ENCODE measurements at regions not wholly inside any gene's neighbourhood (a gene's known extent, or its start where the extent isn't known, plus 50 kb on each side); places are given as distances from the start of the nearest gene placed in this dataset.

DNA sequence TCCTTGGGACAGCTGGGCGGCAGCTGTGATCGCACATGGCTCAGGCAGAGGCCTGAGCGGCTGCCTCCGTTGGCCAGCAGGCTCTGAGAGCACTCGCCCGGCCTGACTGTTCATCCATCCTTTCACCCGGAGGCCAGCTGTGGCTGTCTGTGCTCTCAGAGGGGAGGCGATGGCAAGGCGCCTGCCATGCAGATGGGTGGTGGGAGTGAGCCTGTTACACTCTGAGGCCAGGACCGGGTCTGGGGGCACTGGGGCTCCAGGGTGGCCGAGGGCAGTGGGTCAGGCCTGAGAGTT lies 292.3 kb downstream of the TMEM121 start:
- DNase-seq = no peak

DNA sequence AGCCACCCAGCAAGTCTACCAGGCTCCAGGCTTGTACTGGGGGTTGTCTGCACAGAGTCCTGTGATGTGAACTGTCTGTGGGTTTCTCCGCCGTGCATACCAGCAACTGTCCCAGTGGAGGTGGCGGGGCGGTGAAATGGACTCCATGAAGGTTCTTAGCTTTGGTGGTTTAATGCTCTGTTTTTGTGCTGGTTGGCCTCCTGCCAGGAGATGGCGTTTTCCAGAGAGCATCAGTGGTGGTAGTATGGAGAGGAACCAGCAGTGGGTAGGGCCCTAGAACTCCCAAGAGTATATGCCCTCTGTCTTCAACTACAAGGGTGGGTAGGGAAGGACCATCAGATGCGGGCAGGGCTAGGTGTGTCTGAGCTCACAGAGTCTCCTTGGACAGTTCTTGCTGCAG lies 303.8 kb downstream of the TMEM121 start:
- no peak for DNase-seq

DNA sequence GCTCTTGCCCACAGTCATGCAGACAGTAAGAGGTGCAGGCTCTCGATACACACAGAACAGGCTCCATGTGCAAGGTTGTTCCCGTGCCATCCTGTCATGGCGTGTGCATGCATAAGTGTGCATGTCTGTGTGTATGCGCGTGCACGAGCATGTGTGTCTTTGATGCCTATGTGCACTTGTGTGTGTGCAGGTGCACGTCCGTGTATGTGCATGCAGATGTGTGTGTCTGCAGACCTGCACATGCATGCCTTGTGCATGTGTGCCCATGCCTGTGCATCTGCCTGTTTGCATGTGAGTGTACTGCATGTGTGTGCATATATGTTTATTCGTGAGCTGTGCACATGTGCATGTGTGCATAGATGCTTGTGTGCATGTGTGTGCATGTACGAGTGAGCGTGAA lies 309.8 kb downstream of the TMEM121 start:
- DNase-seq = no peak

DNA sequence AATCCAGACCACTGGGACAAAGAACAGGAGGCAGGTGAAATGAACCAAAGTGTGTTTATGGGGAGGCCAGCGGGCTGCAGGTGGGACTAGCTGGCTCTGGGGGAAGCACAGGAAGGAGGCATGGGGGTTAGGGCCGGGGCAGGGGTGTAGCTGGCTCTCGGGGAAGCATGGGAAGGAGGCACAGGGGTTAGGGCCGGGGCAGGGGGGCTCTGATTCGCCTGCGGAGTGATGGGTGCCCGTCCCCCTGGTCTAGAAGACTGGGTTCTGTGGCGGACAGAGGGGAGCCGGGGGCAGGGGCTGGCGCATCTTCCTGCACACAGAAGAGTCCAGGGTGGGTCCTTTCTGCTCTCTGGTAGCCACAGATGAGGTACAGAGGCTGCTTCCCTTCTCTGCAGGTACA lies 310.3 kb downstream of the TMEM121 start:
- no peak for DNase-seq

DNA sequence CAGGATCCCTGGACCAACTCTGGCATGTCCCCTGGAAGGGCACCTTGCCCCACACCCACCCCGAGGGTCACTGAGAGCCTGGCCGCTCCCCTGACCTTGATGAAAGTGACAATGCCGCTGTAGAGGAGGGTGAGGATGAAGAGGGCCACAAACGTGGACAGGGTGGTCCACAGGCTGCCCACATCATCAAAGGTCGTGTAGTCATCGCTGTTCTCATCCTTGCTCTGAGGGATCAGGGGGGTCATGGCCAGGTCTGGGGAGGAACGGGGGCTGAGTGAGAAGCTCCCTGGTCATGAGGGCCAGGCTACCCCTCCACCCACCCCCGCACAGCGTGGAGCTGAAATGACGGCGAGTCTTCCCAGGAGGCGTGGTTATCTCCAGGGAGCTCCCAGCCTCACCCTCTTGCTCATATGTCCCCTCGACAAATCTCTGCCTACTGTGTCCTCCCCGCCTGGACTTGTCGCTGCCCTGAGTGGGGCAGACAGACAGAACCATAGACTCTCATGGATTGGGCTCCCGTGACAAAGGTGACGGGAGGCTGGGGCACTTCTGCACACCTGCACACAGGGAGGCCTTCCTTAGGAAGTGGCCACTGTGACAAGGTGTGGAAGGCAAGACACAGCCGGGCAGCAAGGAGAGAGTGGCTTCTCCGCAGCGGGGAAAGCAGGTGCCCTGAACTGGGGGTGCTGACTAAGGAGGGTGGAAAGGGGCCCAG lies 311.1 kb downstream of the TMEM121 start:
- no peak for DNase-seq

DNA sequence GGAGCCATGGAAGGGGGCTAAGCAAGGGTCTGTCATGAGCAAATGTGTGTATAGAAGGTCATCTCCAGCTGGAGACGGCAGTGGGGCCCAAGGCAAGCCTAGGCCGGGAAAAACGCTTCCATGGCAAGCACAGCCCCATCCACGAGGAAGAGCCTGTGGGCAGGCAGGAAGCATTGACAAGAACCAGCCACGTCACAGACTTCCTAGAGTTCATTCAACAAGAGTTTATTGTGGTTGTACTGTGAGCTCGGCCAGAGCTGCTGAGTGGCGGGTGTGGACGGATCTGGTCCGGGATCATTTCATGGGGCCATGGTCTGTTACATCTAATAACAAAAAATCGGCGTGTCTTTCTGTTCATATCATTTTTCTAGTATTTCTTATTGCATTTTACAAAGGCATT lies 311.7 kb downstream of the TMEM121 start:
- DNase-seq = no peak

DNA sequence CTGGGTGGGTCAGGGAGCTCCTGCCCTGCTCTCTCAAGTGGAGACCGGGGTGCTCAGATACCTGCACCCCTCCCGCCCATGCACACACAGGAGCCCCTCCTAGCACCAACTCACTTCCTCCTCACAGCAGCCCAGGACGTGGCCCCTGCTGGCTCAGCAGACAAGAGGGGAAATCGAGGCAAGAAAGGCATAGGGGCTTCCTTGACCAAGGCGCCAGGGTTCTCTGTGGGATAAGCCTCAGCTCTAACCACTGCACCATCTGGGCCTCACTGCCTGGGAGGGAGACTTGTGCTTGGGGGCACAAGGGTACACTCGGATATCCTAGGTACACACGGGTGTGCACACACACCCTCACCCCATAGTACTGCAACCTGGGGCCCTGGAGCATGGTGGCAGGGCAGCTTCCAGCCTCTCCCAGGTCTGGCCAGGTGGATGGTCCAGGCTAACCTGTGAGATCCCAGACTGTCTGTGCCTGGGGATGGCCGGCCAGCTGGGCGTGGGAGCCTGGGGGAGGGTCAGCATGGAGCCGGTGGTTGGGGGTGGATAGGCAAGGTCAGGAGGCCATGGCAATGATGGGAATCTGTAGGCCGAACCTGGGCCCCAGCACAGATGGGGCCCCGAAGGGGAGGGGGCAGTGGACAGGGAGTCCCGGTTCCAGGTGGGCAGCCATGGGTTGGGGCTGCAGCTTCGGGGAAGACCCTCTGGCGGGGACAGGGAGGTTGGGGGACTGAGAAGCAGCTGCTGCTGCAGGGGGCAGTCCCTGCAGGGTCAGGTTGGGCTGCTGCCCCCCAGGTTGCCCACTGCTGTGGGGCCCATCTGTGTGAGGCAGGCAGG lies 312.4 kb downstream of the TMEM121 start:
- DNase-seq = no peak

DNA sequence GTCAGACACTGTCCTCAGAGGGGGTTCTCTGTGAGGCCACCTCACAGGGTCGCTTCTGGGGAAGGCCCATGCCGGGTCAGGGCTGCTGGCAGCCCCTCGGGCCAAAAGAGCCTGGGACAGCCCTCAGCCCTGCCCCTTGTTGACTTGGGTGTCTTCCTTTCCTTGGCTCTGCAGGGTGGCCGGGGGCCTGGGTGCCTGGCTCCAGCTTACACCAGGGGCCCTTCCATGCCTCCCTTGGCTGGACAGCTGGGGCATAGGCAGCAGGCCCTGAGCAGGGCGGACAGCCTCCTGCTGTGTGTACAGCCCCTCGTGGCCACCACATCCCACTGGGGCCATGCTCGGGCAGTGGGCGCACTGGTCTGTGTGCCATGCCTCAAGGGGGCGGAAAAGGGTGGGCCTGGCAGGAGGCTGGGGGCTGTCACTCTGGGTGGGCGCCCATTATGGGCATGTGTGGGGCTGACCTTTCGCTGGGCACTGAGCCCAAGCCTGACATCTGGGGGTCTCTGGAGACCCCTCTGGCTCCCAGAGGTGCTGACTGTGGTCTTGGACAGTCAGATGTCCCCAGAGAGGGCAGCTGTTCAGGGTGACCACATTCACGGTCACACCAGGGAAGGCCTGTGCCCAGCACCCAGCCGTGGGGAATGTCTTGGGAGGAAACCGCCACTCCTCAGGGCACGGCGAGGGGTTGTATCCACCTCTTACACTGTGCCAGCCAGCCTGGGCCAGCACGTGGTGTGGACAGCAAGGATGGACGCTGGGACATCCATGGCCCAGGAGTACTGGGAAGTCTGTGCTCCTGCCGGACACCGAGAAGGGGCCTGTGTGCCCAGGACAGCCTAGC lies 313.3 kb downstream of the TMEM121 start:
- no peak for DNase-seq

DNA sequence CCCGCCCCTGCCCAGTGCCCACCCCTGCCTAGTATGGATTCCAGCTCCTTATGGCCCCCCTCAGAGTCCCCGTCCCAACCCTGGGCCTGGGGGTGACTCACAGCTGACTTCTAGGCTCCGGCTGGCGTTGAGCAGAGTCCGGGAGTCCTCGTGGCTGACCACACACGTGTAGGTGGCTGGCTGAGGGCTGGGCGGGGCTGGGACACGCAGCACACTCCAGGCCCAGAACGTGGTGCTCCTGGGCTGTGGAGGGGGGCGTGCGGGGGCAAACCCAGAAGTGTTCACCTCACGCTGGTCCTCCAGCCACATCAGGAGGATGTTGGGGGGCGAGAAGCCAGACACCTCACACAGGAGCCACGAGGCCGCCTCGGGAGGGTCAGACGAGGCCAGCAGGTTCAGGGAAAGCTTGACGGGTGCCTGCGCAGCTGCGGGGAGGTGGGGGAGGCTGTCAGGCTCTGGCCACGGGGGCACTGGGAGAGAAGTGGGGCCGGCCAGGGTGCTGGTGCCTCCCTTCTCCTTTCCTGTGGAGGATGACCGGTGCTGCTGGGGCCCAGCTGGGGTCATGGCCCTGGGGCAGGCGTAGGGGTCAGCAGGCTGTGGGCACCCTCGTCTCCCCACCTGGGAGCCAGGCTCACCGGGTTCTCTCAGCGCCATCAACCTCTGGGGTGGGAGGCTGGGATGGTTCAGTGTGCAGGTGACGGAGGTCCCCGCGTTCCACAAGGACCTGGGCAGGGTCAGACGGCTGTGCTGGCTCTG lies 314.1 kb downstream of the TMEM121 start:
- DNase-seq = no peak

DNA sequence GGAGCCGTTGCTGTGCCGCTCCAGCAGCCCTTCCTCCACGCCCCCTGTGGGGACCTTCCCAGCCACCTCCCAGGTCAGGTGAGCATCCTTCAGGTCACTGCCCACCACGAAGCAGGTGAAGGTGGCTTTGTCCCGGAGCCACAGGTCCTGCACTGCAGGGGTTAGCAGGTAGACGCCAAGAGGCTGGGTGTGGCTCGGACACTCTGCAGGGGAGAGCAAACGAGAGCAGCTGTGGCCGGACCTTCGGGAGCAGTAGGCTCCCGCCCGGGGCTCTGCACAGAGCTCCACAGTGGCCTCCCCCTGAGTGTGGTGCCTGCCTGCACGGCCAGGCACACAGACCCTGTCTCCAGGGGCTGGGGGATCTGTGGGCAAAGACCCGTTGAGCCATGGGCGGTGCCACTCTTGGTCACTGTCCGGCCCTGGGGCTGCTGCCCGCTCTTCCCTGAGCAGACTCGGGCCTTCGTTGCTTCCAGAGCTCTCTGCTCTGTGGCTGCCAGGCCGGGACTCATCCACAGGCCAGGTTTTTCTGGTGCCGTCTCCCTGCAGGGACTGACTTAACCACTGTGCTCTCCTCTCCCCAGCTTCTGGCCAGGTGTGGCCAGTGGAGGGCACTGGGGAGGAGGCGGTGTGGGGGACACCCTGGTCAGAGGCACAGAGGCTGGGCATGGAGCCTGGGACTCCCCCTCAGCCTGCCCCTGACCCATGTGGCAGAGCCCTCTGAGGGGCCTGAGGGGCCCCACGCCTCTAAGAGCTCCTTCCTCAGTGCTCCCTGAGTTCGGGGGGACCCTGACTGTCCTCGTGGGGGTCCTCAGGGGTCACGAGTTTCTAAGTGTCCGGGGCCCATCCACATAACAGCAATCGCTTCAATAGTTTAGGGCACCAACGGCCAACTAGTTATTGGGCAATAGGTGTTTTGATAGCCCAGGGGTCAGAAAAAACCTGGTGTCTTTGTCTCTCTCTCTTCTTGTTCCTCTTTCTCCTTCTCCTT lies 314.9 kb downstream of the TMEM121 start:
- DNase-seq = no peak

DNA sequence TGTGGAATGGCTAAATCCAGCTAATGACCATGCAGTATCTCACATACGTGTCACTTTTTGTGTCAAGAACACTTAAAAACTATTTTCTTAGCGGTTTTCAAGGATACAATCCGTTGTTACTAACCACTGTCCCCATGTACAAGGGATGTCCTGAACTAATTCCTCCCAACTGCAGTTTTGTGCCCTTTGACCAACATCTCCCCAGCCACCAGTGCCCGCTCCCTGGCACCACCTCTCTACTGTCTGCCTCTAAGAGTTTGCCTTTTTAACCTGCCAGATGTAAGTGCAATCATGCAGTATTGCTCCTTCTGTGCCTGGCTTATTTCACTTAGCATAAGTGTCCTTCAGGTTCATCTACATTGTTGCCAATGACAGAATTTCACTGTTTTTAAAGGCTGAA lies 315.7 kb downstream of the TMEM121 start:
- DNase-seq = no peak

DNA sequence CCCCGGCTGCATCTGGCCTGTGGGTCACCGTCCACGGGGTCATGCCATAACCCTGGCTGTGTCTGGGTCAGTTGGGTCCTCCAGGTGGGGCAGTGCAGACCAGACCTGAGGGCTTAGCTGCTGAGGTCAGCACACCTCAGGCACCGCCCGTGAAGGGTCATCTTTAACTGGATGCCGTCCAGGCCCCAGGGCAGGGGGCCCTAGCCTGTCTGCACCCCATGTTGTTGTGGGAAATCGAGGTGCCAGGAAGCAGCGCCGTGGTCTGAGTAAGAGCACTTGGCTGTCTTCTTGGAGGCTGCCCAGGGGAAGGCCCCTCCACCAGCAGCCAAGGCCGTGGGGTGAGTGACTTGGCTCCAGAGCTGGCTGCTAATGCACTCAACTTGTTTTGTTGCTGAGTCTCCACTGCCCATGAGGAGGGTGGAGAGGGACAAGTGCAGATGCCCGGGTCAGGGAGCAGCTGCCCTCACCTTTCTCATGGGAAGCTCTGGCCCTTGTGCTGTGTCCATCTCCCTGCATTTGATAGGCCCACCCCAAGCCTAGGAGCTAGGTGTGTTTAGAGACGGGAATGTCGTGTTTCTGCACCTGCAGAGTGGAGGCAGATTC lies 317.2 kb downstream of the TMEM121 start:
- no peak for DNase-seq

DNA sequence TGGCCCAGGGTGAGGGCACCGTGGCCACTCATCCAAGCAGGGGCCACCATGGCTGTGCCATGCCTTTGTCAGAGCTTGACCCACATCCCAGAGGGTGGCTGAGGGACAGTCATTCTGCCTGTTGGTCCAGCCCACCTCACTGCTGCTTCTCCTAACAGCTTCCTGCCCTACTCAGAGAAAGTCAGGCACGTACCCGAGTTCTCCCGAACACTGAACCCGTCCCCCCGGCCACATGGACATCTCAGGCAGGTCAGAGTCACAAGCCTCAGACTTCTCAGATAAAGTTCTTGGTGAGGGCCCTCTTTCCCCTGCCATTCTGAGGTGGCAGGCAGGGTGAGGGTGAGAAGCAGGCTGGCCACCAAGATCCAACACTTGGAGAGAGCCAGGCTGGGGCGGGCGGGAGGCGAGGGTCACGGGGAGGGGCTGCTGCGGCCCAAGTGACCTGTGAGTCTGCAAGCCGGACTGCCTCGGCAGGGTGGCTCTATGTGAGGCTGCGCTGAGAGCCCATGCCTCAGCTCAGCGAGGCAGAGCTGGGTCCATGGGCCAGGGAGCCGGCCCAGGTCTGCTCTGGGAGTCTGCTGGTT lies 317.8 kb downstream of the TMEM121 start:
- DNase-seq = no peak

DNA sequence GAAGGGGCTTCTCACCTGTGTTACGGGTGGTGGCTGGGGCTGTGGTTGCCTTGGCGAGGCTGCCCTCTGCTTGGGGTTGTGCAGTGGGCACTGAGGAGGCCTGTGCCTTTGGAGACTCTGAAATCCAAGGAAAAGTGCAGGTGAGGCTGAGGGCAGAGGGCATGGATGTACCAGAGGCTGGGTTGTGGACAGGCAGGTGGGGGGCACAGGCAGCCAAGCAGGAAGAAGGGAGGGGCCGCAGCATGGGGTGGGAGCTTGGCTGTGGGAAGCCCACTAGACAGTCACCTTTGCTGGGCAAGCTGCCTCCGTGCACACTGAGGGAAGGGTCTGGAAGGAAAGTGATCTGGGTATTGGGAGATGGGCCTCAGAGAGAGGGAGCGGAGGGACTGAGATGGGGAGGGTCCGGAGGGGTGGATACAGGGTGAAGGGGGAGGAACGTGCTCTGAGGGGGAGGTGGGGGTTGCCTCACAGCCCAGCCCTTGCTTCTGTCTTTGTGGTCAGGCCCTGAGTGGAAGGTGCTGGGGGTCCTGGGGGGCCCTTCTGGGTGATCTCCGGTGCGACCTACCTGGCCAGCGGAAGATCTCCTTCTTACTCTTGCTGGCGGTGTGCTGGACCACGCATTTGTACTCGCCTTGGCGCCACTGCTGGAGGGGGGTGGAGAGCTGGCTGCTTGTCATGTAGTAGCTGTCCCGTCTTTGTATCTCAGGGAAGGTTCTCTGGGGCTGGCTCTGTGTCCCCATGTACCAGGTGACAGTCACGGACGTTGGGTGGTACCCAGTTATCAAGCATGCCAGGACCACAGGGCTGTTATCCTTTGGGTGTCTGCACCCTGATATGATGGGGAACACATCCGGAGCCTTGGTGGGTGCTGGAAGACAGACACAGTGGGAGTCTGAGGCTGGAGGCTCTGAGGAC lies 318.7 kb downstream of the TMEM121 start:
- no peak for DNase-seq

DNA sequence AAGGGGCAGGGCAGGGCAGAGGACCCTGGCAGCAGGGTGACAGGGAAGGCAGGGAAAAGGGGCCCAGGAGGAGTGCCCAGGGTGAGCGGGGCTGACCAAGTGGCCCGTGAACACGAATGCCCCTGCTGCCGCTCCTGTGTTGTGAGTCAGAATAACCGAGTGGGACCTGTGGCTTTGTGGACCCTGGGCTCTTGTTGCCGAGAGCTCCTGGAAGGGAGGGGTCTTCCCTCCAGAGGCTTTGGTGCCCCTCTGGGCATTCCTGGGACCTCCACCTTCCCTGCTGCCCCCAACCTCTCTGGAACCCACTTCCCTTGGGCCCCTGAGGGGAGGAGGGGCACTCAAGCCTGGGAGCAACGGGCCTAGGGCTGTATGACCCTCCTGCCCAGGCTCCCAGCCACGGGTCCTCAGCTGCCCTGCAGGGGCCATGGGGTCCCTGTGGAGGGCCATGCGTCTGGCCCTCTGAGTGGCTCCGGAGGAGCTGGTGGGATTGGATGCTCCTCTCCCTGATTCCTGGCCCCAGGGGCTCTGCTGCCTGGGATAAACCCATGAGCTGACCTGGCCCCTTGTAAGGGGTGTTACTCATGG lies 319.4 kb downstream of the TMEM121 start:
- DNase-seq = no peak

DNA sequence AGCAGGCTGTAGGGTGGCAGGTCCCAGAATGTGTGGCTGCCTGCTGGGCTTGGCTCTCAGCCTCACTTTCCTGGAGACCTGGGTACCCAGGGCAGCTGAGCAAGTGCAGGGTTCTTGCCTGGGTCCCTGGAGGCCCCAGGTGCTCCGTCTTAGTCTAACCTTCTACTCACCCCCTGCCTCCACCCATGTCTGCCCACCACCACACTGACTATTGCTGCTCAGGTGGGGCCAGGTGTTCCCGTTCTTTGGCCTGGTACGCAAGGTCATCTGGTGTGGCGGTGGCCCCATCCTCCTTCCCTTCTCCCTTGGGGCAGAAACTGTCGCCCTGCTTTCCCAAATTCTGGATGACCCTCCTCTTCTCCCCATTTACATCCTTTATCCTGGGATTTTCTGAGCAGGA lies 319.9 kb downstream of the TMEM121 start:
- DNase-seq = no peak

DNA sequence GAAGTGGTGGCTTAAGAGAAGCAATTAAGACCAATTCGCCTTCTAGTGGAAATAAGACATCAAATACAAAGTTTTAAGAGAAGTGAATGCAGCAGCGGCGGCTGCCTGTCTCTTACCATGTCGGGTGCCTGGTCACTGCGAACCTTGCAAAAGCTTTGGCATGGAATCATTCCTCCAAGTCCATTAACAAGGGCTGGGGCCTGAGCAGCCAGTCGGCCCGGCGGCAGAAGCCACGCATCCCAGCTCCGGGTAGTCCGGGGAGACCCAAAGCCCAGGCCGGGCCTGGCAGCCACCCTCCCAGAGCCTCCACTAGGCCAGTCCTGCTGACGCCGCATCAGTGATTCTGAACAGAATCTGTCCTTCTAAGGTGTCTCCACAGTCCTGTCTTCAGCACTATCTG lies 321.0 kb downstream of the TMEM121 start:
- DNase-seq = no peak

DNA sequence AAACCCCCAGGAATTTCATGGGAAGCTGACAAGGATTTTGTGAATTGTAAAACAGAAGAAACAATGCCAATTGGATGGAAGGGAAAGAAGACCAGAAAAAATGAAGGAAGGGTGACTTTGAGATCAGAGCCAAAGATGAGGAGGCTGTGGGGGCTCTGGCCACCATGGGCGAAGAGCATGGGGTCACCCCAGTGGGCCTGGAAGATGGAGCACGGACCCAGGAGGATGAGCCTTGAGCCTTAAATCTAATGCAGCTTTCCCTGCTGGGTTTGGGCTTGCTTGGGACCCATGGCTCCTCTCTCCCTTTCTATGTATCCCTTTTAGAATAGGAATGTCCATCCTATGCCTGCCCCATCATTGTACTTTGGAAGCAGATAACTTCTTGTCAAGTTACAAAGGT lies 322.2 kb downstream of the TMEM121 start:
- DNase-seq = no peak

DNA sequence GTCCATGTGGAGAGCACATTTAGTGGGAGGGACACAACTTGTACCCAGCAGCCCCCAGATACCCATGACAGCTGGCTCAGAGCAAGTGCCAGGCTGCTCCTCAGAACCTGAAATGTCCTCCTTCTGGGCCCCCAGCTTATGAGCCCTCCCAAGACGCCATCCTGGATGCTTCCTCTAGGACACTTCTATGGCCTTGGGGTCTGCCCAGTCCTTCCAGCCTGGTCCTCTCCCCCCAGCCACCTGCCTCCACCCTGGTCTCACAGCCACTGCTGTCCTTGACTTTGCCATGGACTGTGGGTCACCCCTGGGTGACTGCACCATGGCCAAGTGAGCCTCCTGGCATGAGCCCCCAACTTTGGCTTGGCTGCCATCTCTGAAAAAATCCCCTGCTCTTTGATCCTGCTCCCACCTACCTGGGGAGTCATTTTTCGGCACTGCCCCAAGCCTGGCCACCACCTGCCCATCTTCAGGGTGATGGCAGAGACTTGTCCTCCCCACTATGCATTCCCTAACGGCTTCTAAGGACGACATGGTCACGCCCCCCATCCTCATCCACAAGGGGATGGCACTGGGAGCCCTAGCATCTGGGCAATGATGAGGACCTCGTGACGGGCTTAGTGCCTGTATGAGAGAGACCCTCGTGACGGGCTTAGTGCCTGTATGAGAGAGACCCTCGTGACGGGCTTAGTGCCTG lies 323.7 kb downstream of the TMEM121 start:
- DNase-seq = no peak
